ENCODE measurements at regions not wholly inside any gene's neighbourhood (a gene's known extent, or its start where the extent isn't known, plus 50 kb on each side); places are given as distances from the start of the nearest gene placed in this dataset.

DNA sequence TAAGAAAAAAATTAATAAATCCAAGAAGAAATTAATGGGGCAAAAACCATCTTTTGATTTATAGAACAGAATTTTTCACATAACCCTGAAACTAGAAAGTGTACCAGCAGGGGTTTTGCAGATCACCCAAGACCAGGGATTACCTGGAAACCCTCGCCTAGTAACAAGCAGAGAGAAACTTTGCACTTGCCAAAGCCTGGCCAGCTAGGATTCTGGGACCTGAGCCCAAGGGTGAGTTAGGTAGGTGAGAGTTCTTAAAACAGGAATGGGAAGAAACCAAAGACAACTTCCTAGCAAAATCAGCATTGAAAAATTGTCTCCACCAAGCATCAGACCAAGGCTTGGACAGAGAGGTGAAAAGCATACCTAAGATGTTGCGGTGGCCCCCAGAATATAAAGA is 247.0 kb upstream of the NBEA start:
- TF ChIP-seq CTCF (conservative IDR thresholded peaks at IDR 0.05; ENCODE audit: low read length) (no peak), EZH2phosphoT487 (IDR thresholded peaks at IDR 0.05; ENCODE audit: borderline replicate concordance) (no peak)
